ENCODE measurements at regions not wholly inside any gene's neighbourhood (a gene's known extent, or its start where the extent isn't known, plus 50 kb on each side); places are given as distances from the start of the nearest gene placed in this dataset.

DNA sequence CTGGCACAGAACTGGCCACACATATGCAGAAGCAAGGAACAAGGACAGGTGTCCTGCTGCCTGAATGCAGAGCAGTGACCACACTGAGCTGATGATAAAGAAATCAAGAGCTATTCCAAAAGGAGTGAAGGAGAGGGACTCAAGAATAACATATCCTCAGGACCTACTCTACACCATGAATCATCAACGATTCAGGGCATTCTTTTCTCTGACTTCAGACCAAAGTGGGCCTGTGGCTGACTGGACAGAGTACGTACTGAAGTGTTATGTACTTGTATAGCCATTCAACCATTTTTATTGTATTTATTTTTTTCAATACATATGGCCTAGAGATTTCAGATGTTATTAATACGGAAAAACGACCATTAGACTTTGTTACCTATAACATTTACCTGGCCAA, 177.5 kb upstream of the TMTC1 start:
- 0% methylated on average over 4 of the region's 4 CpGs for WGBS (ENCODE audit: missing lambda C conversion rate)
- H3K9me3 ChIP-seq = no peaks in the 10 kb centered on the region
- POLR2A ChIA-PET = no interaction called here
- CTCF ChIA-PET = no interaction called here
- no peak for ATAC-seq
- H3K4me1 ChIP-seq = no peaks in the 10 kb centered on the region
- H3K4me2 ChIP-seq = no peak overlapping the region
- no peak overlapping the region for H3K4me3 ChIP-seq
- no peak overlapping the region for H3K27ac ChIP-seq
- DNase-seq (ENCODE audit: low read depth in 1 of 2, low spot score in 1 of 2) = no peak
- FAIRE-seq = no peak
- no peak for TF ChIP-seq MAZ (IDR thresholded peaks at IDR 0.05; ENCODE audit: borderline replicate concordance, low read depth, low read length)
- TF ChIP-seq RFX5 (IDR thresholded peaks at IDR 0.05) = no peak
- no peak for TF ChIP-seq HOXA7 (CRISPR knock-in tag; IDR thresholded peaks at IDR 0.05)
- no peak for TF ChIP-seq ZNF302 (CRISPR knock-in tag; IDR thresholded peaks at IDR 0.05)
- no peak for TF ChIP-seq JUN (IDR thresholded peaks at IDR 0.05)
- TF ChIP-seq SMC3 (IDR thresholded peaks at IDR 0.05) = no peak
- no peak for TF ChIP-seq TP53 (CRISPR knock-in tag; IDR thresholded peaks at IDR 0.05)
- TF ChIP-seq, protein P1, sequence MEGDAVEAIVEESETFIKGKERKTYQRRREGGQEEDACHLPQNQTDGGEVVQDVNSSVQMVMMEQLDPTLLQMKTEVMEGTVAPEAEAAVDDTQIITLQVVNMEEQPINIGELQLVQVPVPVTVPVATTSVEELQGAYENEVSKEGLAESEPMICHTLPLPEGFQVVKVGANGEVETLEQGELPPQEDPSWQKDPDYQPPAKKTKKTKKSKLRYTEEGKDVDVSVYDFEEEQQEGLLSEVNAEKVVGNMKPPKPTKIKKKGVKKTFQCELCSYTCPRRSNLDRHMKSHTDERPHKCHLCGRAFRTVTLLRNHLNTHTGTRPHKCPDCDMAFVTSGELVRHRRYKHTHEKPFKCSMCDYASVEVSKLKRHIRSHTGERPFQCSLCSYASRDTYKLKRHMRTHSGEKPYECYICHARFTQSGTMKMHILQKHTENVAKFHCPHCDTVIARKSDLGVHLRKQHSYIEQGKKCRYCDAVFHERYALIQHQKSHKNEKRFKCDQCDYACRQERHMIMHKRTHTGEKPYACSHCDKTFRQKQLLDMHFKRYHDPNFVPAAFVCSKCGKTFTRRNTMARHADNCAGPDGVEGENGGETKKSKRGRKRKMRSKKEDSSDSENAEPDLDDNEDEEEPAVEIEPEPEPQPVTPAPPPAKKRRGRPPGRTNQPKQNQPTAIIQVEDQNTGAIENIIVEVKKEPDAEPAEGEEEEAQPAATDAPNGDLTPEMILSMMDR (IDR thresholded peaks at IDR 0.05) = no peak
- TF ChIP-seq, protein P2, sequence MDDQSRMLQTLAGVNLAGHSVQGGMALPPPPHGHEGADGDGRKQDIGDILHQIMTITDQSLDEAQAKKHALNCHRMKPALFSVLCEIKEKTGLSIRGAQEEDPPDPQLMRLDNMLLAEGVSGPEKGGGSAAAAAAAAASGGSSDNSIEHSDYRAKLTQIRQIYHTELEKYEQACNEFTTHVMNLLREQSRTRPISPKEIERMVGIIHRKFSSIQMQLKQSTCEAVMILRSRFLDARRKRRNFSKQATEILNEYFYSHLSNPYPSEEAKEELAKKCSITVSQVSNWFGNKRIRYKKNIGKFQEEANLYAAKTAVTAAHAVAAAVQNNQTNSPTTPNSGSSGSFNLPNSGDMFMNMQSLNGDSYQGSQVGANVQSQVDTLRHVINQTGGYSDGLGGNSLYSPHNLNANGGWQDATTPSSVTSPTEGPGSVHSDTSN (IDR thresholded peaks at IDR 0.05) = no peak
- no peak for TF ChIP-seq BHLHE40 (IDR thresholded peaks at IDR 0.05; ENCODE audit: low read depth, low read length)
- no peak for TF ChIP-seq HEYL (CRISPR knock-in tag; IDR thresholded peaks at IDR 0.05)
- TF ChIP-seq ESRRA (IDR thresholded peaks at IDR 0.05; ENCODE audit: borderline replicate concordance, low read length) = no peak
- TF ChIP-seq FOXS1 (CRISPR knock-in tag; IDR thresholded peaks at IDR 0.05) = no peak
- no peak for TF ChIP-seq FOSL2 (IDR thresholded peaks at IDR 0.05)
- TF ChIP-seq FOSL2 (CRISPR knock-in tag; IDR thresholded peaks at IDR 0.05) = no peak
- TF ChIP-seq RCOR1 (IDR thresholded peaks at IDR 0.05; ENCODE audit: low read depth, low read length) = no peak
- no peak for TF ChIP-seq HOXB5 (CRISPR knock-in tag; IDR thresholded peaks at IDR 0.05)
- no peak for TF ChIP-seq MYC (IDR thresholded peaks at IDR 0.05; ENCODE audit: borderline replicate concordance, low read length)
- TF ChIP-seq POLR2A (IDR thresholded peaks at IDR 0.05; ENCODE audit: low read length) = no peak

DNA sequence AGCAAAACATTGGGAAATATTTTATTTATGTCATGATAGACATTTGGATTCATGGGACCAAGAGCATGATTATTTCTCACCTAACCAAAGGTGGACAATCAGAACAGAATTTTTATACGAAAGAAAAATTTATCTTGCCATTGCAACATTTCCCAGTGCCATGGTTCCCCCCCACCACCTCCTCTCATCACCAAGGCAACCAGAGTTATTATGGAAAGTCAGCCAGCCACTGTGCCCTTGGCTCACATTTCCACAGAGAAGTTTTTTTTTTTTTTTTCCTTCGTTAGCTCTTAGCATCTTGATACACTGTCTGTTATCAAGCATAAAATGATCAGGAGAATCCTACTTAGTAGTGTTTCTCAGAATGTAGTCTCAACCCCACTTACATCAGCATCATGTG, 176.4 kb upstream of the TMTC1 start:
- no peak overlapping the region for H3K4me3 ChIP-seq
- FAIRE-seq (no peak), DNase-seq (ENCODE audit: low read depth in 1 of 2, low spot score in 1 of 2) (no peak), ATAC-seq (no peak)
- no peak overlapping the region for H3K4me2 ChIP-seq
- H3K9me3 ChIP-seq = no peaks in the 10 kb centered on the region
- H3K4me1 ChIP-seq = no peaks in the 10 kb centered on the region
- 4% methylated on average over 2 of the region's 2 CpGs for WGBS (ENCODE audit: missing lambda C conversion rate)
- H3K27ac ChIP-seq = no peak overlapping the region
- no peak for TF ChIP-seq EP300 (IDR thresholded peaks at IDR 0.05)
- TF ChIP-seq CBX8 (IDR thresholded peaks at IDR 0.05) = no peak
- TF ChIP-seq HDAC2 (IDR thresholded peaks at IDR 0.05) = no peak
- TF ChIP-seq JUNB (IDR thresholded peaks at IDR 0.05) = no peak
- TF ChIP-seq HEYL (CRISPR knock-in tag; IDR thresholded peaks at IDR 0.05) = no peak
- ChIA-PET CTCF (no interaction called here), POLR2A (no interaction called here)

DNA sequence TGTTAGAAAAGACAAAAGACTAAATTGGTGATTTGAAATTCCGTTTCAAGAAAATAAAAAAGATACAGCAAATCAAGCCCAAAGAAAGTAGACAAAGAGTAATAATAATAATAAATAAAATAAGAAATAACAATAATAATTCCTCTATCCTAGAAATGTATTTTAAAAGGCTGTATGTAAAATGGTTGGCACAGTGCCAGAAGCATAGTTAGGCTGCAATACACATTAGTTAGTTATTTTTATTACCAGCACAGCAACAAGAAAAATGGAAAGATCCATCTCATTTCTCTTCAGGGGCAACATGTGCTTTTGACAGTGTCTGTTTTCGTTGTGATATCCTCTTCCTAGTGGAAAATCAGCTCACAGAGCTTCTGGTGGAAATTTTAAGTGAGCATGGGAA, 174.1 kb upstream of the TMTC1 start:
- FAIRE-seq (no peak), DNase-seq (ENCODE audit: low read depth in 1 of 2, low spot score in 1 of 2) (no peak), ATAC-seq (no peak)
- no peaks in the 10 kb centered on the region for H3K9me3 ChIP-seq
- 0% methylated on average over 2 of the region's 2 CpGs for WGBS (ENCODE audit: missing lambda C conversion rate)
- H3K4me3 ChIP-seq = no peak overlapping the region
- H3K27ac ChIP-seq = no peak overlapping the region
- CTCF ChIA-PET = no interaction called here
- POLR2A ChIA-PET = no interaction called here
- H3K4me2 ChIP-seq = no peak overlapping the region
- no peaks in the 10 kb centered on the region for H3K4me1 ChIP-seq
- TF ChIP-seq MAFK (IDR thresholded peaks at IDR 0.05; ENCODE audit: partially characterized antibody) = no peak
- no peak for TF ChIP-seq RNF2 (IDR thresholded peaks at IDR 0.05; ENCODE audit: borderline replicate concordance, low read depth)
- TF ChIP-seq CEBPB (IDR thresholded peaks at IDR 0.05) = no peak
- TF ChIP-seq CBX8 (IDR thresholded peaks at IDR 0.05) = no peak
- TF ChIP-seq, protein P1 (IDR thresholded peaks at IDR 0.05) = no peak
- TF ChIP-seq CBX2 (IDR thresholded peaks at IDR 0.05; ENCODE audit: borderline replicate concordance, low read depth) = no peak
- no peak for TF ChIP-seq CHD4 (IDR thresholded peaks at IDR 0.05; ENCODE audit: borderline replicate concordance)
- TF ChIP-seq, protein P3, sequence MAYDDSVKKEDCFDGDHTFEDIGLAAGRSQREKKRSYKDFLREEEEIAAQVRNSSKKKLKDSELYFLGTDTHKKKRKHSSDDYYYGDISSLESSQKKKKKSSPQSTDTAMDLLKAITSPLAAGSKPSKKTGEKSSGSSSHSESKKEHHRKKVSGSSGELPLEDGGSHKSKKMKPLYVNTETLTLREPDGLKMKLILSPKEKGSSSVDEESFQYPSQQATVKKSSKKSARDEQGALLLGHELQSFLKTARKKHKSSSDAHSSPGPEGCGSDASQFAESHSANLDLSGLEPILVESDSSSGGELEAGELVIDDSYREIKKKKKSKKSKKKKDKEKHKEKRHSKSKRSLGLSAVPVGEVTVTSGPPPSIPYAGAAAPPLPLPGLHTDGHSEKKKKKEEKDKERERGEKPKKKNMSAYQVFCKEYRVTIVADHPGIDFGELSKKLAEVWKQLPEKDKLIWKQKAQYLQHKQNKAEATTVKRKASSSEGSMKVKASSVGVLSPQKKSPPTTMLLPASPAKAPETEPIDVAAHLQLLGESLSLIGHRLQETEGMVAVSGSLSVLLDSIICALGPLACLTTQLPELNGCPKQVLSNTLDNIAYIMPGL (CRISPR knock-in tag; IDR thresholded peaks at IDR 0.05; ENCODE audit: borderline replicate concordance) = no peak
- no peak for TF ChIP-seq RAD21 (conservative IDR thresholded peaks at IDR 0.05 in 1 of 2, IDR thresholded peaks at IDR 0.05 in 1 of 2)
- TF ChIP-seq FOXS1 (CRISPR knock-in tag; IDR thresholded peaks at IDR 0.05) = no peak

All from A549 (cell line).